GM21717 (cell line): ENCODE measurements at regions not wholly inside any gene's neighbourhood (a gene's known extent, or its start where the extent isn't known, plus 50 kb on each side); places are given as distances from the start of the nearest gene placed in this dataset.

Experiments
- ATAC-seq: cut with Tn5 transposase; IDR thresholded peaks from one replicate; pipeline ENCODE4 v1.9.1; 2021; ENCODE audit warnings: mild to moderate bottlenecking, moderate library complexity; ENCODE audit not compliant: unreplicated experiment

GRCh38 chr22:49083607-49084006, 744.1 kb downstream of the BRD1 start:
- no peak for ATAC-seq

- ATAC-seq = no peak
Measured at GRCh38 chr22:49082451-49082850, 745.2 kb downstream of the BRD1 start.

- ATAC-seq = no peak
Measured at GRCh38 chr22:49081926-49082325, 745.7 kb downstream of the BRD1 start.

- ATAC-seq = no peak
Measured at GRCh38 chr22:49081261-49081666, 746.4 kb downstream of the BRD1 start.

GRCh38 chr22:49080631-49081030, 747.0 kb downstream of the BRD1 start:
- ATAC-seq = no peak

GRCh38 chr22:49079743-49080500, 747.8 kb downstream of the BRD1 start:
- no peak for ATAC-seq

- ATAC-seq = no peak
Measured at GRCh38 chr22:49079027-49079725, 748.5 kb downstream of the BRD1 start.

GRCh38 chr22:49078076-49078710, 749.5 kb downstream of the BRD1 start:
- ATAC-seq = no peak

- ATAC-seq = no peak
Measured at GRCh38 chr22:49077586-49077985, 750.1 kb downstream of the BRD1 start.

- ATAC-seq = no peak
Measured at GRCh38 chr22:49077036-49077393, 750.7 kb downstream of the BRD1 start.

- ATAC-seq = no peak
Measured at GRCh38 chr22:49076300-49077035, 751.2 kb downstream of the BRD1 start.

- no peak for ATAC-seq
Measured at GRCh38 chr22:49075150-49075549, 752.5 kb downstream of the BRD1 start.

- ATAC-seq = no peak
Measured at GRCh38 chr22:49073873-49074417, 753.7 kb downstream of the BRD1 start.

- ATAC-seq = no peak
Measured at GRCh38 chr22:49072996-49073645, 754.6 kb downstream of the BRD1 start.

- no peak for ATAC-seq
Measured at GRCh38 chr22:49070501-49070900, 757.2 kb downstream of the BRD1 start.

- ATAC-seq = no peak
Measured at GRCh38 chr22:49068861-49069500, 758.7 kb downstream of the BRD1 start.

GRCh38 chr22:49067504-49067903, 760.2 kb downstream of the BRD1 start:
- no peak for ATAC-seq

GRCh38 chr22:49066619-49067018, 761.1 kb downstream of the BRD1 start:
- no peak for ATAC-seq

- no peak for ATAC-seq
Measured at GRCh38 chr22:49064836-49065235, 762.8 kb downstream of the BRD1 start.

- no peak for ATAC-seq
Measured at GRCh38 chr22:49063545-49063890, 764.2 kb downstream of the BRD1 start.
